Stimulated activated naive CD4-positive, alpha-beta T cell (primary cell): ENCODE measurements at regions not wholly inside any gene's neighbourhood (a gene's known extent, or its start where the extent isn't known, plus 50 kb on each side); places are given as distances from the start of the nearest gene placed in this dataset.
"Not testable (repeated sequence)": the region's sequence is repeated elsewhere in the genome, so short reads cannot be mapped to it uniquely, and the experiment has no call there.

Experiments
- DNase-seq, 6 experiments: peaks; one replicate each; lab custom pipeline; 2025; lab: John Stamatoyannopoulos, UW

GRCh38 chr4:86413426-86413825 lies 53.6 kb upstream of the MAPK10 start:
- DNase-seq: not testable (repeated sequence)

DNA sequence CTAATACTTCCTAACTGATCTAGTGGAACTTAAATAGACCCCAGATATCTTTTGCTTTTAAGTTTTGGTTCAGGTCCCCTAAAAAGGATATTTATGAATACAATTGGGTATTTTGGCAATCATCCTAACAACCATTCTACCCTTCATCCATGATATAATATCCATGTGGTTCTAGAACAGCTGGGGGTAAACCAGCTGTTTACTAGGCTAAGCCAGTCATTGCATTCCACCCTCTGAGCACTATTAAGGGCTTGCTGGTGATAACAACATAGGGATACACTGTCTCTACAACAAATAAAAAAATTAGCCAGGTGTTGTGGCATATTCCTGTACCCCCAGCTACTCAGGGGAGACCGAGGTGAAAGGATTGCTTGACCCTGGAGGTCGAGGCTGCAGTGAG lies 54.8 kb upstream of the MAPK10 start:
- no peak for DNase-seq

- DNase-seq: no peak
Observed at GRCh38 chr4:86416081-86416480, 56.2 kb upstream of the MAPK10 start.

DNA sequence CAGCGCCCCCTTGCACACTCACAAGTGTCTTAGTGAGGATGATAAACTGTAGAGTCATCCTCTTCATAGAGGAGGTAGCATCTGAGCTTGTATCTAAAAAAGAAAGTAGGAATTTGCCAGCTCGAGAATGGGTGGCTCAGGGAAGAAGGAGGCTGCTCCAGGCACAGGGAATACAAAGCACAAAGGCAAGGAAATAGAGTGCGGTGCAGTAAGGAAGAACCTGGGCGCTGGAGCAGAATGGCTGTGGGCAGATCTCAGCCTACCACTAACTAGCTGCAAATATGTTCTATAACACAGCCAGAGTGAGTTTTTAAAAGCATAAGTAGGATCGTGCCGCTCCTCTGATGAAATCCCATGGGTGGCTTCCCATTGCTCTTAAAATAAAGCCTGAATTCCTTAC lies 61.6 kb upstream of the MAPK10 start:
- no peak for DNase-seq

DNA sequence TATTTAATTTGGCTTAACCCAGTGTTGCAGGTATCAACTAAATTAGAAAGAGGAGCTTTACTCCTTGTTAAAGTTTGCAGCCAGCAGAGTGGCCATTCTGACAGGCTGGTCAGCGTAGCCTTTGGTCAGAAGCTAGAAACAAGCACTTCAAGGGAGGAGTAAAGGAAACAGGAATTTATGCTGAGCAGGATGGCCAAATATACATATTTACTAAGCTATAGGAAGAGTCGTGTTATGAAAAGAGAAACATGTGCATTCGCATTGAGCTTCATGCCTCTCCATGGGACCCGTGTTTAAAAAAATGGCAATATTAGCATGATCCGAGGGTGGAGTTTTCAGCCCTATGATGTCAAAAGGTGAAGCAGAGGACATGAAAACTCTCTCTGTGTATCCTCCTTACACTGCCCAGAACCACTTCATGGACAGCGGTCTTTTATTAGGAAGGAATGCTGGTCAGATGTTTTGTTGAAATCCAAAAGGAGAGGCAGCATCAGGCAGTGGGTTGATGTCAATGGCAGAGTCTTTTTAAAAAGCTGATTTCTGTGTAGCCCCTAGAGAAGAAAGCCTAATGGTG lies 71.8 kb upstream of the MAPK10 start:
- DNase-seq: no peak

DNA sequence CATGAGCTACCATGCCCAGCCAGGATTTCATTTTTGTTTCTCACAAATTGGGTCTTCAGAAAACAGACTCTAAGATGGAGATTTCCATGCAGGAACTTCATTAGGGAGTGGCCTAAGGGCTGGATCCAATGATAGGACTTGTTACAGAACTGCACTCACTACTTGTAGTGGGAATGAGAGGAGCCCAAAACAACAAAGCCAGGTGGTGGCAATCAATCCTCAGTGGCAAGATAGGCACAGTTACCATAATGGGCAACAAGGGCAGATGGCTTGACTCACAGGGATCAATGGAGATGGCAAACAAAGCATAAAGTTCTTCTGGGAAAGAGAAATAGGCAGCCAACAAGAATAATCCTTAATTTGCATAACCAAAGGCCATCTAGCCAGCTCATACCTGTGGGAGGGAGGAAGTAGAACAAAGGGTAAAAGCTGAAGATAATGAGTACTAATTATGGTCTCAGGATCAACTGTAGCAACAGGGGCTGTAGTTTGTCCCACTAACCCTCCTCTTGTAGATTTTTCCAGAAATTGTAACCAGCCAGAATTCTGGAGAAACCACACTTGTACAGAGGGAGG lies 72.8 kb upstream of the MAPK10 start:
- DNase-seq: no peak

GRCh38 chr4:86439293-86439692 lies 79.4 kb upstream of the MAPK10 start:
- DNase-seq: no peak

DNA sequence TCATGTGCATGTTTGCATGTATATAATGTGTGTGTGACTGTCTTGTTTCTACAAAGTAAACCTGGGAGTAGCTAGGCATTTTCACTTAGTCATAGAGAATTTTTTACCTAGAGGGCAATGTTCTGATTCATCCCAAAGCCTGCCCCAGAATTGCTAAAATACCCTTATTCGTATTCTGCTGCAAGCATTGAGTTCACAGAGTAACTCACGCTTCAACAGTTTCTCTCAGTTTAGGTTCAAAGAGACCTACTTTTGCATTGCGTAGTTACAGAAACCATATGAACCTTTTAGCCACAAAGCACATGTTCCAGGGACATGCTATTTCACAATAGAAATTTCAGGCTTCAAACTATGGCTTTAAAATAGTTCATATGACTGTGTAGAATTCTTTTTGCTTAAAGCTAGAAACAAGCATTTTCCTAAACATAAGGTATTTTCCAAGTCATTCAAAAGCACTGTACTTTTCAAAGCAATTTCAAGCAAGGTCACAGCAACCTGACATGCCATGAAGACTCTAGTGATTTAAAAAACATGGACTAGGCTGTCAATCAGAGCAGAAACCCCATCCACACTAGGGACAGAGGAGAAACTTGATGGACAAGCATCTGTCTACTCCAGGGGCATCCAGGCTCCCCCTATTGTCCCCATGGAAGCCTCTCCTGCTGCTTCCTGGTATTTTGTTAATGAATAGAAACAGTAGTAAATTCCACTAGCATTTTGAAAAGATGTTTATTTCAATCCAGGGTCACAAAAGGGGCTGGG lies 81.5 kb upstream of the MAPK10 start:
- DNase-seq: no peak

DNA sequence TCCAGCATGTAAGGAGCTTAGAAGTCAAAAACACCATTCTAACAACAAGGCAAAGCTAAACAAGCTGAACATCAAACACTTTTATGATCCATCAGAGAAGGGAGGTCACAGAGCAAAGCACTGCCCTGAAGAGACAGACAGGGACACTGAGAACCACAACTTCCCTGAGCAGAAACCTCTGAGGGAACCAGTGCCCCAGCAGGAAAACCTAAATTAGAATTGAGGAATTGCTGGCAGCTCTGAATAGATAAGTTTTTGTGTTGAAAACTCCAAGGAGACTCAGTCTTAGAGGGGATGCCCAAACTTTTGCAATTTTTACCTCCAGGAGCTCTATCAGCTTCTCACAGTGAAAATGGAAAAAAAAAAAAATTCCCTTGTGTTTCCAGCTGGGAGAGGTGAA lies 83.0 kb upstream of the MAPK10 start:
- DNase-seq: no peak

GRCh38 chr4:86443495-86443894 lies 83.6 kb upstream of the MAPK10 start:
- DNase-seq: no peak

GRCh38 chr4:86446996-86447395 lies 87.1 kb upstream of the MAPK10 start:
- no peak for DNase-seq

GRCh38 chr4:86448871-86449270 lies 89.0 kb upstream of the MAPK10 start:
- no peak for DNase-seq

- DNase-seq: no peak
Observed at GRCh38 chr4:86449746-86450588, 90.1 kb upstream of the MAPK10 start.

GRCh38 chr4:86450861-86451260 lies 91.0 kb upstream of the MAPK10 start:
- DNase-seq: no peak

- no peak for DNase-seq
Observed at GRCh38 chr4:86451560-86452330, 91.9 kb upstream of the MAPK10 start.

DNA sequence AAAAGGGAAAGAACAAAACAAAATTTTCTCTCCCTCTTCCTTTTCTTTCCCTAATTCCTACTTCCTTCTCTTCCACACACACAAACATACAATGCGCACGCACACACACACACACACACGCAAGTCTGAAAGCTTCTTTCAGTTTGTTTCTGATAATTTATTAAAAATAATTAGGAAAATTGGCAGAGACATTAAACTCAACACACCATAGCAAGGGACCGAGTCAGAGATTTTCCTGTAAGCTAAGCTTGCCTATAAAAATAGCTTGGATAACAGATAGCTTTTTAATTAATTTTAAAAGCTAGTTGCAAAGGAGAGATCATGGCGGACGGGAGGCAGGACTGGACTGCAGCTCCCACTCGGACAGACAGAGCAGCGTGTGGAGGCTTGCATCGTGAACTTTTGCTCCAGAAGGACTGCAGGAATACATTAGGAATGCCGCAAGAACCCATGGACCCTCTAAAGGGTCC lies 92.6 kb upstream of the MAPK10 start:
- no peak for DNase-seq

DNA sequence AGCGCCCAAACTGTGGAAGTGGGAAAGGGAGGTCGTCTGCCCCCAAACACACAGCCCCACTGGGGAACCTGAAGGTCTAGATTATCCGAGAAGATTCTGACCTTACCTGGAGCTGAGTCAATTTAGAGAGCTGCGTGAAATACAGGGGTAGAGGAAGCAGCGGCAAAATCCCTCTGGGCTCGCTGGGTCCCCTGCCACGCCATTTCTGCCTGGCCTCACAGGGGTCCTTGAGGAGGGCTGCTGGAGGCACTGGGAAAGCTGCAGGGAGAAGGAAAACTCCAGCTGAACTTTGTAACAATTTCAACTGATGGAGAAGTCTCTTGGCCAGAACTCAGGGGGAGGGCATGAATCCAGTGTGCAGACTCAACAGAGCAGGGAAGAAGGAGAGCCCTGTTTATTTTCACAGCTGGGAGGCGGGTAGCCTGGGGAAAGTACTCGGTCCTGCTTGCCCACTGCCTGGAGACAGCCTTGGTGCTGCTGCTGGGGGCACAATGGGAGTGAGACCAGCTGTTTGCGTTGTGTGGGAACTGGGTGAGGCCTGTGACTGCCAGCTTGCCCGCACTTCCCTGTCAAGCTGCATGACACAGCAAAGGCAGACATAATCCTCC lies 93.2 kb upstream of the MAPK10 start:
- DNase-seq: no peak

DNA sequence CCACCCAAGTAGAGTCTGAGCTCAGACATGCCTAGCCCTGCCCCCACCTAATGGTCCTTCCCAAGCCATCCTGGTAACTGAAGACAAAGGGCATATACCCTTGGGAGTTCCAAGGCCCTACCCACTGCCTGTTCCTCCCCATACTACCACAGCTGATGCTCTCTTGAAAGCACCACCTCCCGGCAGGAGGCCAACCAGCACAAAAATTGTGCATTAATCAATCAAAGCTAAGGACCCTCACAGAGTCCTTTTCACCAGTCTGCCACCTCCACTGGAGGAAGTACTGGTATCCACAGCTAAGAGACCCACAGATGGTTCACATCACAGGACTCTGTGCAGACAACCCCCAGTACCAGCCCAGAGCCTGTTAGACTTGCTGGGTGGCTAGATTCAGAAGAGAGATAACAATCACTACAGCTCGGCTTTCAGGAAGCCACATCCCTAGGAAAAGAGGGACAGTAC lies 93.8 kb upstream of the MAPK10 start:
- not testable (repeated sequence) for DNase-seq

- no peak for DNase-seq
Observed at GRCh38 chr4:86461849-86462248, 102.0 kb upstream of the MAPK10 start.

DNA sequence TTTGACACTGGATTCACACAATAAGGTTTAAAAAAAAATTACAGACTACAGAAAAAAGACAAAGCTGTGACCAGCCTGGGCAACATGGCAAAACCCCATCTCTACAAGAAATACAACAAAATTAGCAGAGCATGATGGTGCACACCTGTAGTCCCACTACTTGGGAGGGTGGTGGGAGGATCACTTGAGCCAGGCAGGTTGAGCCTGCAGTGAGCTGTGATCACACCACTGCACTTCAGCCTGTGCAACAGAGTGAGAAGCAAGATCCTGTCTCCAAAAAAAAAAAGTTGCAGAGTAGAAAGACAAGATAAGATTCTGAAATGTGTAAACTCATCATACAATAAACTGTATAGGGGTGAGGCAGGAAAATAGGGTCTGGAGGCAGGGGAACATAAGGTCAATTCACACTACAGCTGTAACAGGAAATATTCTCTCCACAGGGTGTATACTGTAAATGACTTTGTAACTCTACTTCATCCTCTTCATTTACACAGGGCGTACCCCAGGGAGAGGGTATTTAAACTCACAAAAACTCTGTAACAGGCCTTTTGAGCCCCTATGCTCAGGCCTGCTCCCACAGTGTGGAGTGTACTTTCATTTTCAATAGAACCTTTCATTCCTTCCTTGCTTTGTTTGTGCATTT lies 112.6 kb upstream of the MAPK10 start:
- DNase-seq: no peak

DNA sequence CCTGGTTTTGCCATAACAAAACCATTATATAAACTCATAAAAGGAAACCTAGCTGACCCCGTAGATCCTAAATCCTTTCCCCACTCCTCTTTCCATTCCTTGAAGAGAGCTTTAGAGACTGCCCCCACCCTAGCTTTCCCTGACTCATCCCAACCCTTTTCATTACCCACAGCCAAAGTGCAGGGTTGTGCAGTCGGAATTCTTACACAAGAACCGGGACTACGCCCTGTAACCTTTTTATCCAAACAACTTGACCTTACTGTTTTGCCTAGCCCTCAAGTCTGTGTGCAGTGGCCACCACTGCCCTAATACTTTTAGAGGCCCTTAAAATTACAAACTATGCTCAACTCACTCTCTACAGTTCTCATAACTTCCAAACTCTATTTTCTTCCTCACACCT lies 116.0 kb upstream of the PTPN13 start:
- DNase-seq: not testable (repeated sequence)
